ENCODE measurements at regions not wholly inside any gene's neighbourhood (a gene's known extent, or its start where the extent isn't known, plus 50 kb on each side); places are given as distances from the start of the nearest gene placed in this dataset.

DNA sequence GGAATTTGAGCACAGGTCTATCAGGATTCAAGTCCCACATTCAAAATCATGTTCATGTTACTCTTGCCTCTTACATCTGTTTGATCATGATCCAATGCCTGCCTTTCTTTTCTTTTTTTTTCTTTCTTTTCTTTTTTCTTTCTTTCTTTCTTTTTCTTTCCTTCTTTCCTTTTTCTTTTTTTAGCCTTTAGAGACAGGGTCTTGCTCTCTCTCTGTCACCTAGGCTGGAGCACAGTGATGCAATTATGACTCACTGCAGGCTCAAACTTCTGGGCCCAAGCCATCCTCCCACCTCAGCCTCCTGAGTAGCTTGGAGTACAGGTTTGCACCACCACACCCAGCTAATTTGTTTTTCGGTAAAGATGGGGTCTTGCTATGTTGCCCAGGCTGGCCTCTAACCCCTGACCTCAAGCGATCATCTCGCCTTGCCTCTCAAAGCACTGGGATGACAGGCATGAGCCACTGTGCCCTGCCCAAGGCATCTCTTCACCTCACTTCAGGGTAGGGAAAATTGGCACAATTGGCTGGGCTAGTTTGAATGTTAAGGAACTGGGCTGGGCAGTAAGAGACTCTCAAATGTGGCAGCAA lies 359.2 kb downstream of the FBXW7 start:
- DNase-seq (ENCODE audit: low read depth): no peak
- H3K4me3 ChIP-seq (ENCODE audit: low read depth, low read length): no peak overlapping the region
- TF ChIP-seq, protein P1, sequence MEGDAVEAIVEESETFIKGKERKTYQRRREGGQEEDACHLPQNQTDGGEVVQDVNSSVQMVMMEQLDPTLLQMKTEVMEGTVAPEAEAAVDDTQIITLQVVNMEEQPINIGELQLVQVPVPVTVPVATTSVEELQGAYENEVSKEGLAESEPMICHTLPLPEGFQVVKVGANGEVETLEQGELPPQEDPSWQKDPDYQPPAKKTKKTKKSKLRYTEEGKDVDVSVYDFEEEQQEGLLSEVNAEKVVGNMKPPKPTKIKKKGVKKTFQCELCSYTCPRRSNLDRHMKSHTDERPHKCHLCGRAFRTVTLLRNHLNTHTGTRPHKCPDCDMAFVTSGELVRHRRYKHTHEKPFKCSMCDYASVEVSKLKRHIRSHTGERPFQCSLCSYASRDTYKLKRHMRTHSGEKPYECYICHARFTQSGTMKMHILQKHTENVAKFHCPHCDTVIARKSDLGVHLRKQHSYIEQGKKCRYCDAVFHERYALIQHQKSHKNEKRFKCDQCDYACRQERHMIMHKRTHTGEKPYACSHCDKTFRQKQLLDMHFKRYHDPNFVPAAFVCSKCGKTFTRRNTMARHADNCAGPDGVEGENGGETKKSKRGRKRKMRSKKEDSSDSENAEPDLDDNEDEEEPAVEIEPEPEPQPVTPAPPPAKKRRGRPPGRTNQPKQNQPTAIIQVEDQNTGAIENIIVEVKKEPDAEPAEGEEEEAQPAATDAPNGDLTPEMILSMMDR (IDR thresholded peaks at IDR 0.05; ENCODE audit: insufficient read depth, low read depth, low read length, missing control alignments): no peak

DNA sequence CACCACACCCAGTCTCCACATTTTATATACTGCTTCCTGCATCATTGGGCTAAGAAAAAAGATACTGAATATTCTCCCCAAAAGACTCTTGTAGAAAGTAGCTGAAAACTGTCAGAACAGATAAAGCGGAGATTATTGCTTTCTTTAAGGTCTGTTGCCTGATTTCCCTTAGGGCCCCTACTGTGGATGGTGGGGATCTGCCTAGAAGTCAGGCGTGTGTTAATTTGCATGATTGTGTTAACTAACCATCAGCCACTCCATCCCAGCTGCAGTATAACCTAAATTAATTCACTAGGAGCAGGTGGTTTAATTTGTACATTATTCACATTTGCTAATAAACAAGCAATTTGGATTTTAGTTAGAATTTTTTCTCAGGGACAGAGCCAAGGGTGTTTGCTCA lies 360.3 kb downstream of the FBXW7 start:
- no peak overlapping the region for H3K4me3 ChIP-seq (ENCODE audit: low read depth, low read length)
- TF ChIP-seq, protein P1 (IDR thresholded peaks at IDR 0.05; ENCODE audit: insufficient read depth, low read depth, low read length, missing control alignments): no peak
- no peak for DNase-seq (ENCODE audit: low read depth)

DNA sequence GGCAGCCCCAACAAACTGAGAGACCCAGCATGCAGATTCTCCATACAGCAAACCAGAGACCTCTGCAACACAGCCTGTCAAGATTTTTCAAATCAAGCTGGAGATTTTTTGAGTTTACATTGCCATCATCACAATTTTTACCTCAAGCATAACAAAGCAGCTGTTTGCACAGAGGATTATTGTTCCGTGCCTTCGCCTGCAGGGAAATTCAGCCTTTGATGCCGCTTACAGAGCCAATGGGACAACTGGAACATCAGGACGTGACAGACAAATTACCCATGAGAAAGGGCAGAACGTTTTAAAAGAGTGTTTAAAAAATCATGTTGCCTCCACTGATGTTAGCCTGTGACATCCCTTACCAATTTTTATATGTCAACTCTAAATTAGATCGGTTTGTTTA lies 363.7 kb downstream of the FBXW7 start:
- H3K4me3 ChIP-seq (ENCODE audit: low read depth, low read length): no peak overlapping the region
- DNase-seq (ENCODE audit: low read depth): no peak
- TF ChIP-seq, protein P1 (IDR thresholded peaks at IDR 0.05; ENCODE audit: insufficient read depth, low read depth, low read length, missing control alignments): no peak

DNA sequence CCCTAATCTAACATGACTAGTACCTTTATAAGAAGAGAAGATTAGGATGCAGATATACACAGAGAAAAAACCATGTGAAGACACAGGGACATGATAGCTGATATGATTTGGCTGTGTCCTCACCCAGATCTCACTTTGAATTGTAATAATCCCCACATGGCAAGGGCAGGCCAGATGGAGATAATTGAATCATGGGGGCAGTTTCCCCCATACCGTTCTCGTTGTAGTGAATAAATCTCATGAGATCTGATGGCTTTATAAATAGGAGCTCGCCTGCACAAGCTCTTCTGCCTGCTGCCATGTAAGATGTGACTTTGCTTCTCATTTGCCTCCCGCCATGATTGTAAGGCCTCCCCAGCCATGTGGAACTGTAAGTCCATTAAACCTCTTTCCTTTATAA lies 364.3 kb downstream of the FBXW7 start:
- DNase-seq (ENCODE audit: low read depth): no peak
- TF ChIP-seq, protein P1 (IDR thresholded peaks at IDR 0.05; ENCODE audit: insufficient read depth, low read depth, low read length, missing control alignments): no peak
- H3K4me3 ChIP-seq (ENCODE audit: low read depth, low read length): no peak overlapping the region

DNA sequence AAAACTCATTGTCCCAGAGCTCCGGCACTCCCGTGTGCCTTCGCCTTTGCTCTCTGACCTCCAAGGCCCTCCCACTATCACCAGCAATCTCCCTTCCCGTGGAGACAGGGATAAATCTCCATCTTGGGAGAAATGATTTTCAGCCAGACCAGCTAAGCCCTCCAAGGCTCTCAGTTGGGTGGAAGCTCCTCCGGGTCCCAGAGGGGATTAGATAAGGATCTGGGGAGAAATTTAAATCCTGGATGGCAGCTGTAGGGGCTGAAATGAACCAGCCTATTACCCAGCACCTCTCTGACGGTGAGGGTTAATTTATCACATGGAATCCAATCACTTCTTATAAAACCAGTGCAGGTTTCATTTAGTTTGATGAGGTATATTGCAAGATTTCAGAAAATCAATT lies 366.2 kb downstream of the FBXW7 start:
- no peak for DNase-seq (ENCODE audit: low read depth)
- TF ChIP-seq, protein P1 (IDR thresholded peaks at IDR 0.05; ENCODE audit: insufficient read depth, low read depth, low read length, missing control alignments): no peak
- no peak overlapping the region for H3K4me3 ChIP-seq (ENCODE audit: low read depth, low read length)

DNA sequence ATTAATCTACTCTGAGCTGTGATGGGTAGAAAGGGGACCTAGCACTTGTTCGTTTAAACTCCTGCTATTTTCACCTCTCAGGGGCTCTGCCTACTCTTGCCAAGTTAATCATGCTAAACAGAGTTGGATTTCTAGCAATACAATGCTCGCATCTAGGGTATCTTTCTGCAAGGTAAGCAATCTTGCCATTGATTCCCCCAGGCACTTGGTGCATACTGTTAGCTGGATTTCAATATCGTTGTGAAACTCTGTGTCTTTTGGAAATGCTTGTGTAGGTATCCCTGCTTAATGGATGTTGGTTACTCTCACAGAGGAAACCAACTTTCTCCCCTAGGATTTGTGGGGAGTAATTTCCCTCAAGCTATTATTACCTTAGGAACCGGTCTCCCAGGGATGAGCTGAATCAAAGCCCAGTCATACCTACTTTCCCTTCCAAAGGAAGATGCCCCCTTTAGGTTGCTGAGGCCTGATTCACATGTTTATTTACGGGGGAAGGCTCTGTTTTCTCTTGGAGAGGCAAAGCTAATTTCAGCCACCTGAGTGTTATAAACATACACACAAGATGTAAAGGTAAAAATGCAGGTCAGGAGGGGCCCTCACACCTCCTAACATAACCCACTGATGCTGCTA lies 366.8 kb downstream of the FBXW7 start:
- no peak overlapping the region for H3K4me3 ChIP-seq (ENCODE audit: low read depth, low read length)
- no peak for DNase-seq (ENCODE audit: low read depth)
- TF ChIP-seq, protein P1 (IDR thresholded peaks at IDR 0.05; ENCODE audit: insufficient read depth, low read depth, low read length, missing control alignments): no peak

DNA sequence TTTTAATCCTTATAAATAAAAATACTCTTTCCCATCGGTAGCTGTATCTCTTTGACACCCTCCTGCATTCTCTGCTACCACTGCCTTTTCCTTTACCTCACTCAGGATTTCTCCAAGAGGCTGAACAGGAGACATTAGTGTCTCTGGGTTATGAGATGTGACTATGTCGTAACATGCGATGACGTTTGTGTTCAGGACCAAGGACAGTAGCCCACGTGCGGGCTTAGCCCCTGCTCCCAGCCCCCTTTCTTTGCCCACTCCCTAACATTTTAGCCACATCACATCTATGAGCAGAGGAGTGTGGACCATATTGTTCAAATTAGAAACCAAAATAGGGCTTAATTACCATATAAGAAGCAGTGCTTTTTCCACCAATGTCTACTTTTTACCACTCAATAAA lies 369.3 kb downstream of the FBXW7 start:
- no peak for DNase-seq (ENCODE audit: low read depth)
- H3K4me3 ChIP-seq (ENCODE audit: low read depth, low read length): no peak overlapping the region
- TF ChIP-seq, protein P1 (IDR thresholded peaks at IDR 0.05; ENCODE audit: insufficient read depth, low read depth, low read length, missing control alignments): no peak
